SKM-1 (cell line): ENCODE measurements at regions not wholly inside any gene's neighbourhood (a gene's known extent, or its start where the extent isn't known, plus 50 kb on each side); places are given as distances from the start of the nearest gene placed in this dataset.

Source experiments
- DNase-seq: peaks from one replicate; lab custom pipeline; 2025; ENCODE audit not compliant: unreplicated experiment; lab: John Stamatoyannopoulos, UW

DNA sequence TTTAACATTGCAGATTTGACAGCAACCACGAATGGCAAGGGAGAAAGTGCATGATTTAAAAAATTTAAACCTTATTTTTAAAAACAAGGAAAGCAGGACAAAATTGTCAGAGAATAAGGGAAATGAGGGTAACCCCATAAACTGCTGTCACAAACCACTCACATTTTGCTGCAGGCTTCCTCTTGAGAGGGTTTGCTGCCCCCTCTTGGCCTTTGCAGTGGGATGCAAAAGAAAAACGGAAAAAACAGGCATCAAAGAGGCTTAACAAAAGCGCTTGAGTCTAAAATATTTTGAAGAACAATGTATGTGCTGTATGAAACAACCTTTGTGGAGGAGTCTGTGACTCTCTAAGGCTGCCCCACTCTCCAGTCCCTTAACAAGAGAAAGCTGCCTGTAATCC is 91.6 kb downstream of the TMX3 start:
- DNase-seq: peak; percentile 30

DNA sequence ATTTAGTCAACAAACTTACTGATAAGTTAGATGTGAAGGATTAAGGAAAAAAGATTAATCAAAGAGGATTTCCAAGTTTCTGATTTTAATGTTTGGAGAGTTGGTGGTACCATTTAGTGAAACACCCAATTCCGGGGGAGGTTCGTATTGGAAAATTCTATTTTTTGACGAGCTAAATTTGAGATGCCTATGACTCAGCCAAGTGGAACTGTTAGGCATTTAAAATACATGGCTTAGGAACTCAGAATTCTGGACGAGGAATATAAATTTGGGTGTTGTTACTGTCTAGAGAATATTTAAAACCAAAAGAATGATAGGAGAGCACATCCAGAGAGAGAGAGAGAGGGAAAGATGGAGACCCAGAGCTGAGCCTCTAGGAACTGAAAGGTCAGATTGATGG is 103.6 kb downstream of the TMX3 start:
- no peak for DNase-seq

DNA sequence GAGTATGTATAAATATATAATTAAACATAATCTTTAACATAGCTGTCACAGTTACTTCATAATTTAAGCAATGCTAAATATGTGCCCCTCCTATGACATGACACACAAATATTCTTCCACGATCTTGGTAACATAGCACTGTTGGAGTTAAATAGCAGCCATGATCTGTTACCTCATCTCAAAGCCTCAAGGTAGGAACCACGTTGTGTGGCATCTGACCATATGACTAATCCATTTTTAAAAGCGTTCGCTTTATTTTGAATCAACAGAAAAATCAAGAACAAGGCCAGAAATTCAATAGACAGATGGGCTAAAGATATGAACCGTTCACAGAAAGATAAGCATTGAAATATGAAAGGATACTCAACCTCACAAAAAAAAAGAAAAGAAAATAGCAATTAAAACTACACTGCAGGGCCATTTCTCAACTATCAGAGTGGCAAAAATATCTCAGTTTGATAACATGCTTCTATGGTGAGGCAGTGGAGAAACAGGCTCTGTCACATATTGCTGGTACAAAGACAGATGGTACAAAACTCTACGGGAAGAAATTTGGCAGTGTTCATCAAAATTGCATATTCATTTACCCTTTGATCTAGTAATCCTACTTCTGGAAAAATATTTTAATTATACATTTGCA is 105.9 kb downstream of the TMX3 start:
- DNase-seq: no peak

DNA sequence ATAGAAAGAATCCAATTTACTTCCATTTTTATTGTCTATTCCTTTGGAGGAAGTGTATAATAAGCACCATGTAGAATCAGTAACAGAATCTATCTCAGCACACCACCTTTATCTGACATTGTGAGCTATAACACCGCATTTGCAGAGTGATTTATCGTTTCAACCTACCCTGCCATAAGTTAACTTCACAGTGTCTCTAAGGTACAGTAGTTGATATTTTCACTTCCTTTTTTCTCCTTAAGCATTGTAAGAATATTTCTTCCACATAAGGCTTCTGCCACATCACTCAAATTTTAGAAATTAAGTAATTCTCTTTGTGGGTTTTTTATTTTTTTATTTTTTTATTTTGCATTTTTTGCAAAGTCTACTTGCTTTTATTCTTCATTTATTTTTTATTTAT is 107.1 kb downstream of the TMX3 start:
- no peak for DNase-seq

DNA sequence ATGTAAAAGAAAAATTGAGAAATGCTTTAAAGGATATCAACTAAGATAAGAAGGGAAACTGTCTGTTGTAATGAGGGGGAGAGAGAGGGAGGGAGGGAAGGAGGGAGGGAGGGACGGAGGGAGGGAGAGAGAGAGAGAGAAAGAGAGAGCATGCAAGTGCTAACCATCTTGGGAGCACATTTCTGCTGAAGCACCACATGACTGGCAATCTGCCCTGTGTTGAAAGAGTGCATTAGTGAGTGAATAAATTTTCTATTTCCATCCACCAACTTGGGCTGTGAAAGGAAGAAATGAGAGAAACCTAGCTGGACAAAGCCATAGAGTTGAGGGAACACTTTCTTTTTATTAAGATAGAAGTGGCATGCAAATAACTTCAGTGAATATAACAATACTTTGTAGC is 110.7 kb downstream of the TMX3 start:
- no peak for DNase-seq

DNA sequence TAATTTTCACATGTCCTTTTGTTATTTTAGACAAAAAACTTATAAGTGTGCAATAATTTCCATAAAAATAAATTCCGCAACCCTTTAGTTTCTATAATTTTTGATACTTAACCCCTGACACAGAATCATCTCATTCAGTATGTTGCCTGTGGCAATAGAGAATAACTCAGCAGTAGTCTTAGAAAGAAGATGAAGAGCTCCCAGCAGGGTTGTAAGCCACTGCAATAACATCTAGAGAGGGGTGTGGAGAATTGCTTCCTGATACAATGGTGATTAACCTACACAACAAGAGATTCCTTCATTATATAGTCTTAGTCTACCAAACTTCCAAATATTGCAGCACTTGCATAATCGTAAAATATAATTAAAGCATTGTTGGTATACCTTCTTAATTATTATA is 118.9 kb downstream of the TMX3 start:
- no peak for DNase-seq

DNA sequence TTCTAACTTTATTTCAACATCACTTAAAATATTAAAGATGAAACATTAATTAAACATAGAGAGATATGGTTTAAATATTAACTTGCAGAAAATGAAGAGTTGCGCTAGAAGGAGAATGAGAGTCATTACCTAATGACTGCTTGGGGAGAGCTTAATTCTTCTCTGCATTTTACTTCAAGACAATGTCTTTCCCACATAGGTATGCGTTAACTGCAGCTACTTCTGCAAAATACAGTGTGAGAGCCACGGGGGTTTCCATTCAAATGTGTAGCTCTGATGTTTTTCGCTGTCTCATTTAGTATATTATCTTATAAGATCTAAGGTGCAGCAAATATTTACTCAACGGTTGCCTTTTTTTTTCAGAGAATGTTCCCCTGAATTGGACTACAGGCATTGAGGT is 126.7 kb downstream of the TMX3 start:
- no peak for DNase-seq

DNA sequence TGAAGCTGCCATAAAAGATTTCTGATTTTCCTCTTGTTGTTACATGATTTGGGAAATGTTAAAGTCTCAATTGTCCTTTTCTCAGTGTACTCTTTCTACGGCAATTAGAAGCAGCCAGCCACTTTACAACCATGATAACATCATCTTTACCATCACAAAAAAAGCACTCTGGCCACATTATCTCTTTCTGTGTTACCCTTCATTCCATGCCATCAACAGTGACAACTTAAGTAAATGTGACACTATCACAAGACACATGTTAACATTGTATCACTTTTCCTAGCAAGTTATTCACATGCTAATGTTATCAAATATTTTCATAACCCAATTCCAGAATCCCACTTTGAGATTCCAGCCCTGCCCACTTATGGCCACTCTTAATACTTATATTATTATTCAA is 131.2 kb downstream of the TMX3 start:
- DNase-seq: no peak

DNA sequence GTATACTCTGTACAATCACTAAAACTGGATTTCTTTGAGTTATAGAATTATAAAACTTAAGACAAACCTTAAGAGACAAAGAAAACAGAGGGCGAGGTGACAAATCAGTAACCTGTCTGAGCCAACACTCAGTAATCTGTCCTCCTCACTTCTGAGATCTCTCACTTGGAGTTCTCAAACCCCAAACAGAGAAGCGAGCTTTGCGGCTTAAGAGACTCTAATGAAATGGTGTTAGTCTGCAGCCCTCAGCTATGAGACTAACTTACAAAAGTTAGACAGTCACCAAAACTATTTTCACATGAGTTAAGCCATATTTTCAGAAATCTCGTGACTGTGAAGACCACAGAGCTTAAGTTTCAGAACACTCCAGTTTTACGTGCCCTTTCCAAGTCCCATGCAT is 140.6 kb downstream of the TMX3 start:
- no peak for DNase-seq

DNA sequence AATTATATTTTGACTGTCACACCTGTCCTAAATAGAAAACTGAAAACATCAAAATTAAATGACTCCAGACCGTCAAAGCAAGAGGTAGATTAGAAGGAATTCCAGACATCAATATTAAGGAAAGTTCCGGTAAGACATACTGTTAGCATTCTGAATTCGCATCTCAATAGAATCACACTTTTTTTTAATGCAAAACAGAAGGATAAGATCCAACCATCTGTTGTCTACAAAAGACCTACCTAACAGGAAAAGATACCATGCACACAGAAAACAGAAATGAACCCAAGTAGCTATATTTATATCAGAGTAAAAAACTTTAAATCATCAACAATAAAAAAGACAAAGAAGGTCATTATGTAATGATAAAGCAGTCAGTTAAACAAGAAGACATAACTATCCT is 145.0 kb downstream of the TMX3 start:
- DNase-seq: no peak

DNA sequence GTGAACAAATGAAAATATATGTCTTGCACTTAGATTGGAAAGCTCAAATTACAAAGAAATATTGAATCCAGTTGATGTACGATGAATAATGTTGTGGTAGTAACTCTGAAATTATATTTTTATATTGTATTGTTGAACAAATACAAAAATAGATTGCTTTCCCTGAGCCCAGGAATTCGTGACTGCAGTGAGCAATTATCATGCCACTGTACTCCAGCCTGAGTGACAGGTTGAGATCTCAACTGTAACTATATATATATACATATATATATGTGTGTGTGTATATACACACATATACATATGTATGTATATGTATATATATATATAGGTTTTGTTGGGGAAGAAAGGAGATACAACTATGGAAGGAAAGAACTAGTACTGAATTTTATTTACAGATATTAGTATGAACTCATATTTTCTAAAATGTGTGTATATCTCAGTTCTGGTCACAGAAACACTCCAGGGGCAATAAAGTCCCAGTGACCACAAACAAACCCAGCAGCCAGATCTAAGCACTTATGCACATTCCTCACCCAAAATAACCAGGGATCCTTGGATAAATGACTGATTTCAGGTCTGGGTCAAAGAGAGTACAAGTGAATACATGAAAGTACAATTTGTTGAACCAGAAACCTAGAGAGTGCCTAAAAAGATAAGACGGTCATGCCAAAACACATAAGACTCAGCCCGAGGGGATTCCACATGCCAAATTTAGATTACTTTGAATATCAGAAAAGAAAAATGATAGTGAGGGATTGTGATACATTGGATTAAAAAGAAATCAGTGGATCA is 146.3 kb downstream of the TMX3 start:
- DNase-seq: no peak

DNA sequence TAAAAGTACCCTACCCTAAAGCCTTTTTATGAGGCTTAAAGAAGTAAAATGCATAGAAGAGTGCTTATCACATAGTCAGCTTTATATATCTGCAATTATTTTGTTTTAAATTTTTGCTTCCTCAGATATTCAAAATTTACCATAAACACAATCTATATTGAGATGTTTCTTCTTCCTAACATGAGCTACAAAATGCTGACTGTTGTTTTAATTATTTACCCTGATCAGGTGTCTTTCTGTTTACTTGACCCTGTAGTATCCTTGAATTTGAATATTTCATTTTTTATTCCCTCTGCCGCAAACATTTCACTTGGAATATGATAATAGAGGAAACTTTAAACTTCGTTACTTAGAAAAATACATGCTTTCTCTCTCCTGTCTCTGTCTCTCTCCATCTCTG is 147.9 kb downstream of the TMX3 start:
- no peak for DNase-seq

DNA sequence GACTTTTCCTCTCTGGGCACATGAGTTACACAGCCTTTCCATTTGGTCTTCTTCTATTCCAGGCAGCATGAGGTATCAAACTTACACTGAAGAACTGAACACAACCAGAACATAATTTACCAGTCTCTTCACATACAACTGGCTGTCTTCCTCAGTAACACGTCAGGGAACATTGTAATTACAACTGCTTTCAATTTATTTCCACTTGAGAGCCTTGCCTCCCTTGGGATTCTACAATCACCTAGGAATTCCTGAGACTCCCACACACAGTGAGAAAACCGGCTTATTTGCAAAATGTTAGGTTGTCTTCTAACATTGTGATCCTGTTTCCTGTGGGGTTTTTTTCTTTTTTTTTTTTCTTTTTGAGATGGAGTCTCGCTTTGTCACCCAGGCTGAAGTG is 149.9 kb downstream of the TMX3 start:
- no peak for DNase-seq

DNA sequence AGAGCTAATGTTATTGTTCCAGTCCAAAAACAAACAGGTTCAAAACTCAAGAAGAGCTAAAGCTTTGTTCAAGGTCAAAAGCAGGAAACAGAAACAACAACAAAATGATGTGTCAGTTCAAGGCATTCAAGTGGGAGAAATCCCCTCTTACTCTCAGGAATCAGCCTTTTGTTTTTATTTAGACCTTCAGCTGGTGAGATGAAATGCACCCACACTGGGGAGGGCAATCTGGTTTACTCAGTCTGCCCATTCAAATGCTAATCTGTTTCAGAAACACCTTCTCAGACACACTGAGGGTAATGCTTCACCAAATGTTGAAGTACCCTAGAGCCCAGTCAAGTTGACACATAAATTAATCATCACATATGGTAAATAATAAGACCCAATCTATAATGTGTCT is 150.6 kb downstream of the TMX3 start:
- no peak for DNase-seq

DNA sequence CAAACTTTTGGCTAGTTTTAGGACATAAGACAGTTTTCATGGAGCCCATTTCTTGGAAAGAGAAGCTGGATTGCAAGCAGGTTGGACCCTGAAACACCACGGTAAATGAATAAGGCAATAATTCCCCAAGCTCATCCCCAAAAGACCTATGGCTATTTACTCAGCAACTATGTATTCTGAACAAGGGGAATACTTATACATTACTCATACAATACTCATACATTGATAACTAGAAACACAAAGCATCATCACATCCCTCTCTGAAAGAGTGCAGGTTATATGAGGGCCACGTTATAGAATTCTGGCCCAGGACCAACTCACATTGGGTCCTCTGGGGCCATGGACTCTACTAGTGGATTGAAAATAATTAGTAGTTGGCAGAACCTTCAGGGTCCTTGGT is 154.8 kb downstream of the TMX3 start:
- DNase-seq: no peak

DNA sequence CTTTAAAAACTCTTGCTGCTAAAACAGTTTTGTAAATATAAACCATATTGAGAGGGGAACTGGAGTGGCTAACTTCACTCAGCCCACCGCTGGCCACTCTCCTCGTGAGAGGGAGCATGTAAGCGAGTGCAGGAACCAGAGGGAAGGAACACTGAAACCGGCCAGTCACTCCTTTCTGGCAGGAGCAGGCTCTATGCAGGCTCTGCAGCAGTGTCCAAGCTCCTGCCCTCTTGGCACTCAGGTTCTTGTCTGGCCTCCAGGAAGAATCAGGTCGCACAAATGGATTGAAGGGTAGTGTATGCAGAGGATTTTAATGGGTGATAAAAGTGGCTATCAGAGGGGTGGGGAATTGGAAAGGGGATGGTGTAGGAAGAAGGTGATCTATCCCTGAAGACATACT is 157.7 kb downstream of the TMX3 start:
- DNase-seq: no peak

DNA sequence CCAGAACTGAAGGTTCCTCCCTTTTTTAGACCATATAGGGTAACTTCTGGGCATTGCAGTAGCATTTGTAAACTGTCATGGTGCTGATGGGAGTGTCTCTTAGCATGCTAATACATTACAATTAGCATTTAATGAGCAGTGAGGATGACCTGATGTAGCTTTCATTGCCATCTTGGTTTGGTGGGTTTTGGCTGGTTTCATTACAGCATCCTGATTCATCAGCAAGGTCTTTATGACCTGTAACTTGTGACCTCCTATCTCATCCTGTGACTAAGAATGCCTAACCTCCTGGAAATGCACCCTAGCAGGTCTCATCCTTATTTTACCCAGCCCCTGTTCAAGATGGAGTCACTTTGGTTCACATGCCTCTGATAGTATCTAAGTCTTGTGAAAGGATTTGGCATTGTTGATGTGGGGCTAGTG is 159.0 kb downstream of the TMX3 start:
- DNase-seq: no peak

DNA sequence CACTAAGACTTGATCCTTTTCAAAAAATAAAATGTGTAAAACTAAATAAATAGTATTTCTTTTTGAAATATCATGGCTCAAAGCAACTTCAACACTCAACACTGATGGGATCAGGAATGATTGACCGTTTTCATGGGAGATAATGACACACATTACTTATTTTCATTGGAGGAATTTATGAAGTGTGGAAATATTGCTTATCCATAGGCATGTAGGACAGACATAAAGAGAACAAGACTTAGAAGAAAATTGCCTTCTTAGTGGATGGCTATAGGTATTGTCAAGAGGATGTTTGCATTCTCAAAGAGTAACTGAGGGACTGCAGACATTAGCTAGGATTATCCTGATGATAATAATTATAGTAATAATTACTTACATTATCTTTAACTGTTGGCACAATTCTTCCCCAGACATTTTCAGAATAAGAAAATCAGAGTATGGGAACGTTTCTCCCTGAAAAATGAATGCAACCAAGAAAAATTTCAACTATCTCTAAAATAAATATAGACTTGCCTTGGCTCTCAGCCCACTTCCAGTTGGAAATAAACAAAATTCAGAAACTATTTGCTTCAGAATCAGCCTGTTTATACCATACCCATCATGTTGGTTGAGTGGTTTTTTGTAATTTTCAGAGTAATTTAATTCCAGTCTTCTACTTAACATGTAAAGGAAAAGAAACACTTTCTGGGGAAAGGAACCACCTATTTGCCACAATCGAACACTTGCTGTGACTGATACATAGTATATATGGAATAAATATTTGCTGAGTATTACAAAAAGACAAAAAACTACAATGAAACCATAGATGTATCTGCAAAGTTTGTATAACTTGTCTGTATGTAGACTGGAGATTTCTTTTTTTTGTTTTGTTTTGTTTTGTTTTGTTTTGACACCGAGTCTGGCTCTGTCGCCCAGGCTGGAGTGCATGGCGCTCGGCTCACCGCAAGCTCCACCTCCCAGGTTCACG is 165.7 kb downstream of the TMX3 start:
- no peak for DNase-seq

DNA sequence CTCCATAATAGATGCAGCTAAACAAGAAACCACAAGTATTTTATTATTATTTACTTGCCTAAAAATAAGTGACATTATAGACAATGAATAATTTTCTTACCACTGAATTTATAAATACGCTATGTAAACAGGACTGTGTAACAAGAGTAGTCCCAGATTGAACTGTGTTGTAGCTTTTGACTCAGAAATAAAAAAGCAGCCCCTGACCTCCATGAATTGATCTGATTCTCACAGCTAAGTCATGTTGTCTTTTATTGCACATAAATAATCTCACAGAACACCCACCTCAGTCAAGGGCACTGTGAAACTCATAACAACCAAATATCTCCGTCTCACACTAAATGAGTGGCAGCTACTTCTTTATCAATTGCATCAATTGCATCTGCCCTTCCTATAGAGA is 171.6 kb downstream of the TMX3 start:
- DNase-seq: no peak

DNA sequence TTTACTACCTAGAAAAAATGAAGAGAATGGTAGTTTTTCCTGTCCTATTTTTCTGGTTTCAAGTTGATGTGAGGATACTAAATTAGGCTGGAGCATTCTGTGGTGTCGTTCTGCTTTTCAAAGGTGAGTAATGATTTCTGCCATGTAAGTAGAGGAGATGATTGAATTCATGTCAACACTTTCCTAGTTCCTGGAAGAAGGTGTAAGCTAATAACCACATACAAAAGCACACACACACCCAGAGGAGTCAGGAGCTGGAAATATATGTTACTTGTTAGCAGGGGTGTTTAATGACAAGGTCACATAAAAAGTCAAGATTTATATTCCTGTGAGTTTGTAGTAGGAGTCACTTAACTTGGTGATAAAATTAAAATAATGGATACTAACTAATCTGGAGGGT is 172.1 kb downstream of the TMX3 start:
- no peak for DNase-seq

DNA sequence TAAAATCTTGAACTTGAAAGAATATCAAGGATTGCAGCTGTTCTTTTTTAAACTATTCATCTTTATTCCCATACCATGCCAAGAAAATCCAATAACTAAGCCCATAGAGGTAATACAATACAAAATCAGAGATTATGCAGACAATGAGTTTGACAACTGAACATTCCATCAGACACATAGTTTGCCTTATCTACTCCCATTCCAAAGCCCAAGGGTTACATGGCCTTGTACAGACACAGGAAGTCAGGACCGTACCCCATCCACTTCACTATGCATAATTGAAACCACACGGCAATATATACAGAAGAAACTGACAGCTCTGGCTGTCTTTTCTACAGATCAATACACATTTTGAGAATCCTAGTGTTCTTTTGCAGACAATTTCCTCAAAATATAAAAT is 181.3 kb downstream of the TMX3 start:
- no peak for DNase-seq
